A673 (cell line): ENCODE measurements at regions not wholly inside any gene's neighbourhood (a gene's known extent, or its start where the extent isn't known, plus 50 kb on each side); places are given as distances from the start of the nearest gene placed in this dataset.
A peak's percentile ranks its signal among the peaks of the same experiment; 100 is the strongest.

Experiments used
- BruUV-seq: library from RNA; stranded (reverse); fragments of 400-500 nt; replicated peaks from 2 replicates; lab custom pipeline; 2021; lab: Mats Ljungman, UMichigan
- CTCF ChIA-PET: fragments of 300-600 bp; sonication (Branson Sonifier 250); formaldehyde crosslinking; loops from one replicate; lab custom pipeline; 2022; ENCODE audit warnings: antibody characterized with exemption; lab: Charles Lee
- POLR2A ChIA-PET: fragments of 300-600 bp; sonication (Branson Sonifier 250); formaldehyde crosslinking; loops from one replicate; lab custom pipeline; 2022; ENCODE audit warnings: antibody characterized with exemption; ENCODE audit not compliant: low non-redundant PET; lab: Charles Lee
- DNase-seq: peaks from one replicate; pipeline ENCODE4 v3.0.0-alpha.2; 2015; ENCODE audit warnings: low spot score
- H3K27ac ChIP-seq: fragments of 200-600 bp; sonication (generic); 2 replicates; pipeline ENCODE4 v1.5.1; 2016; ENCODE audit warnings: mixed run types, low read depth, mild to moderate bottlenecking, mixed read lengths, antibody characterized with exemption, low read length; ENCODE audit not compliant: poor library complexity, severe bottlenecking
- H3K27me3 ChIP-seq: fragments of 200-600 bp; sonication (generic); replicated peaks from 2 replicates; pipeline ENCODE4 v1.6.1; 2017; ENCODE audit warnings: mixed run types, low read depth, mild to moderate bottlenecking, mixed read lengths, antibody characterized with exemption, low read length; ENCODE audit not compliant: insufficient read depth, poor library complexity
- H3K36me3 ChIP-seq: fragments of 200-600 bp; sonication (generic); 2 replicates; pipeline ENCODE4 v1.6.1; 2016; ENCODE audit warnings: mixed run types, mild to moderate bottlenecking, mixed read lengths, antibody characterized with exemption, low read length; ENCODE audit not compliant: insufficient read depth, poor library complexity, severe bottlenecking
- H3K4me1 ChIP-seq: fragments of 200-600 bp; sonication (generic); 2 replicates; pipeline ENCODE4 v1.6.1; 2017; ENCODE audit warnings: mixed run types, mild to moderate bottlenecking, mixed read lengths, antibody characterized with exemption, low read length; ENCODE audit not compliant: insufficient read depth, poor library complexity, severe bottlenecking
- H3K4me3 ChIP-seq: fragments of 200-600 bp; sonication (generic); 2 replicates; pipeline ENCODE4 v1.5.1; 2016; ENCODE audit warnings: low read depth, mixed run types, mild to moderate bottlenecking, mixed read lengths, low read length; ENCODE audit not compliant: poor library complexity, severe bottlenecking
- H3K9me3 ChIP-seq: fragments of 200-600 bp; sonication (generic); 2 replicates; pipeline ENCODE4 v1.6.1; 2016; ENCODE audit warnings: mixed run types, low read depth, mild to moderate bottlenecking, mixed read lengths, antibody characterized with exemption, low read length; ENCODE audit not compliant: poor library complexity, severe bottlenecking
- EZH2 ChIP-seq: fragments of 200-600 bp; sonication (generic); IDR thresholded peaks from 2 replicates; pipeline ENCODE4 v1.6.1; 2017; ENCODE audit warnings: borderline replicate concordance, low read depth, mild to moderate bottlenecking, mixed read lengths, antibody characterized with exemption, low read length; ENCODE audit not compliant: poor library complexity, severe bottlenecking
- intact Hi-C: fragments of 100-400 bp; cut with micrococcal nuclease; formaldehyde crosslinking; loops from one replicate; pipeline ENCODE4 v1.10.0; 2022; ENCODE audit not compliant: unreplicated experiment
- TF ChIP-seq, protein P1 (sequence below): fragments of 300-800, 200-600 bp; sonication (generic); conservative IDR thresholded peaks from 2 replicates; pipeline ENCODE4 v1.5.1; 2017; ENCODE audit warnings: low read depth, mild to moderate bottlenecking, antibody characterized with exemption, low read length, moderate library complexity, mixed read lengths

DNA sequence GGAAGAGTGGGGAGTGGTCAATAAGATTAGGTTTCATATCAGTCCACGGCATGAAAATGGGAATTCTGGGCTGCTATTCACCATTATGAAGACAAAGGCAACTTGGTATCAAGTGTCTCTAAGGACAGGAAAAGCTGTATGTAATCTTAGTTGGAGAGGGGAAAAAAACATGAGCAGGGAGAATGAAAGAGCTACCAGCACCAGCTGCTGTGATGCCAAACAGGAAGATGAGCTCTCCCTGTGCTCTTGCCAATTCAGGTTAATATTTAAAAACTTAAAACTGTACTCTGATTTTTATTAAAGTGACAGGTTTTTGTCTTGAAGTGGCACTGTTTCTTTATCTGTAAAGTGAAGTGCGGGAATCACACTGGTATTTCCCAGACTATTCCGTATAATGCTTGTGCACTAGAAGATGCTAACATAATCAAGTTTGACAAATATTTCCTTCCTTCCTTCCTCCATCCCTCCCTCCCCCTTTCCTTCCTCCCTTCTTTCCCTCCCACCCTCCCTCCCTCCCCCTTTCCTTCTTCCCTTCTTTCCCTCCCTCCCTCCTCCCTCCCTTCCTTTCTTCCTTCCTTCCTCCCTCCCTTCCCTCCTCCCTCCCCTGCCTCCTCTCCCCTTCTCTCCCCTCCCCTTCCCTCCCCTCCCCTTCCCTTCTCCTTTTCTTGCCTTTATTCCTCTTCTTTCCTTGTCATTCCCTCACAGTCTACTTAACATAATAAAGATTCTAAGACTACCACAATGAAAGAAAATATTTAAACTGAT is 1383.0 kb upstream of the C9orf72 start:
- H3K9me3 ChIP-seq: peaks cover 3% of the 10 kb centered on the region
- POLR2A ChIA-PET: no interaction called here
- no peak overlapping the region for H3K4me3 ChIP-seq
- H3K27me3 ChIP-seq: no peaks in the 10 kb centered on the region
- H3K27ac ChIP-seq: peak overlapping the region; percentile 63
- peaks cover 29% of the 10 kb centered on the region for H3K4me1 ChIP-seq
- peak; percentile 85 for DNase-seq
- no TSS peak for BruUV-seq
- intact Hi-C loops: no loop called here
- no peaks in the 10 kb centered on the region for H3K36me3 ChIP-seq
- TF ChIP-seq, protein P1, sequence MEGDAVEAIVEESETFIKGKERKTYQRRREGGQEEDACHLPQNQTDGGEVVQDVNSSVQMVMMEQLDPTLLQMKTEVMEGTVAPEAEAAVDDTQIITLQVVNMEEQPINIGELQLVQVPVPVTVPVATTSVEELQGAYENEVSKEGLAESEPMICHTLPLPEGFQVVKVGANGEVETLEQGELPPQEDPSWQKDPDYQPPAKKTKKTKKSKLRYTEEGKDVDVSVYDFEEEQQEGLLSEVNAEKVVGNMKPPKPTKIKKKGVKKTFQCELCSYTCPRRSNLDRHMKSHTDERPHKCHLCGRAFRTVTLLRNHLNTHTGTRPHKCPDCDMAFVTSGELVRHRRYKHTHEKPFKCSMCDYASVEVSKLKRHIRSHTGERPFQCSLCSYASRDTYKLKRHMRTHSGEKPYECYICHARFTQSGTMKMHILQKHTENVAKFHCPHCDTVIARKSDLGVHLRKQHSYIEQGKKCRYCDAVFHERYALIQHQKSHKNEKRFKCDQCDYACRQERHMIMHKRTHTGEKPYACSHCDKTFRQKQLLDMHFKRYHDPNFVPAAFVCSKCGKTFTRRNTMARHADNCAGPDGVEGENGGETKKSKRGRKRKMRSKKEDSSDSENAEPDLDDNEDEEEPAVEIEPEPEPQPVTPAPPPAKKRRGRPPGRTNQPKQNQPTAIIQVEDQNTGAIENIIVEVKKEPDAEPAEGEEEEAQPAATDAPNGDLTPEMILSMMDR: no peak
- no peak for TF ChIP-seq EZH2
- CTCF ChIA-PET: interaction anchor here (0.6 kb wide), 1 partner anchor 256 kb away, joined by 4 read pairs; no protein-coding TSS in a partner anchor

DNA sequence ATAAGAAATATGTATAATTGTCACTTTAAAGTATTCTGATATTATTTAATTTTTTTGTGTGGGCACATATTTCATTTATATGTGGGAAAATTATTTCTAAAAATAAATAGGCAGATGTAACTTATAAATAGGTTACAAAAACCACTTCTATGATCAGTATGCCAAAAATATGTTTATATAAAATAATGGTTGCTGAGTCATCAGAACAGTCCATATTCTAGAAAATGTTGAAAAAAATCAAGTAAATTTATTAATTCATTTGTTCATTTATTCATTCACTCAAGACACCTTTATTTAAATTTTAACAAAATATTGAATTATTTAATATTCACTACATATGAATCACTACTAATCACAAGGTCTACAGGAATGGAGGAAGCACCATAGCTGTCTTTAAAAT is 1387.3 kb upstream of the C9orf72 start:
- DNase-seq: no peak
- ChIA-PET CTCF (no interaction called here), POLR2A (no interaction called here)
- Histone ChIP-seq H3K36me3 (no peaks in the 10 kb centered on the region), H3K4me1 (peaks cover 38% of the 10 kb centered on the region), H3K27me3 (no peaks in the 10 kb centered on the region), H3K4me3 (no peak overlapping the region), H3K27ac (no peak overlapping the region), H3K9me3 (no peaks in the 10 kb centered on the region)
- BruUV-seq: no TSS peak
- intact Hi-C loops: no loop called here
- TF ChIP-seq, protein P1: no peak
- no peak for TF ChIP-seq EZH2

DNA sequence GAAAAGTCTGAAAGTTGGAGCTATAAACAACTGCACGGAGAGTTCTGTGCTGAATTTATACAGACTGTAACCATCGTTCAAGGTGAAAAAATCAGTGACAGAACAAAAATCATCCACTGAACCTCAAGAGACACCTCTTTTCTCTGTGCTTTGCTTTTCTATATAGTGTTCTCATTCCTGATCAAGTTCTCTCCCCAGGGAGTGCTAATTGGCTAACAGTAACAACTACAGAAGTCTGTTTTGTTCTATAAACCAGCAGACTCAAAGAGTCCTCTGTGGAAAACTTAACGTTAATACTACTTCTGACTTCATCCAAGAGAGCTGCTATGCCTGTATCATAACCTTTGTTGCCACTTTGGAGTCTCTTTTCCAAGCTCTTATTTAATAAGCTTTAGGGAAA is 1388.3 kb upstream of the C9orf72 start:
- H3K36me3 ChIP-seq: no peaks in the 10 kb centered on the region
- no peak for DNase-seq
- H3K4me3 ChIP-seq: no peak overlapping the region
- no peak for TF ChIP-seq EZH2
- TF ChIP-seq, protein P1: no peak
- H3K27ac ChIP-seq: peak overlapping the region; percentile 24
- CTCF ChIA-PET: no interaction called here
- POLR2A ChIA-PET: no interaction called here
- BruUV-seq: no TSS peak
- no peaks in the 10 kb centered on the region for H3K27me3 ChIP-seq
- no peaks in the 10 kb centered on the region for H3K9me3 ChIP-seq
- peaks cover 31% of the 10 kb centered on the region for H3K4me1 ChIP-seq
- intact Hi-C loops: no loop called here
